Panc1 (cell line): ENCODE measurements at regions not wholly inside any gene's neighbourhood (a gene's known extent, or its start where the extent isn't known, plus 50 kb on each side); places are given as distances from the start of the nearest gene placed in this dataset.
A peak's percentile ranks its signal among the peaks of the same experiment; 100 is the strongest.

Experiments used
- ATAC-seq: fragments of 200-7000 bp; cut with Tn5 transposase; 2 replicates; pipeline ENCODE4 v1.9.1; 2020; ENCODE audit warnings: mild to moderate bottlenecking, moderate library complexity
- BruUV-seq: library from RNA; stranded (reverse); fragments of 400-500 nt; replicated peaks from 2 replicates; lab custom pipeline; 2021; lab: Mats Ljungman, UMichigan
- CTCF ChIA-PET: fragments of 300-600 bp; sonication (Branson Sonifier 250); formaldehyde crosslinking; loops from one replicate; lab custom pipeline; 2022; ENCODE audit warnings: antibody characterized with exemption; lab: Charles Lee
- POLR2A ChIA-PET: fragments of 300-600 bp; sonication (Branson Sonifier 250); formaldehyde crosslinking; loops from one replicate; lab custom pipeline; 2022; ENCODE audit warnings: antibody characterized with exemption; lab: Charles Lee
- DNase-seq: peaks from one replicate; pipeline ENCODE4 v3.0.0-alpha.2; 2010; ENCODE audit warnings: low read depth, low spot score
- H3K27ac ChIP-seq: 2 replicates; pipeline ENCODE4 v1.5.1; 2011; ENCODE audit warnings: mild to moderate bottlenecking, low read length, inconsistent platforms
- H3K27me3 ChIP-seq: fragments of 200-500 bp; sonication (Bioruptor generic); 2 replicates; pipeline ENCODE4 v1.6.0; 2014; ENCODE audit warnings: low read length, inconsistent platforms; ENCODE audit not compliant: control insufficient read depth, insufficient read depth
- H3K36me3 ChIP-seq: fragments of 200-500 bp; sonication (Bioruptor generic); 2 replicates; pipeline ENCODE4 v1.5.1; 2014; ENCODE audit warnings: inconsistent platforms, mild to moderate bottlenecking, low read length, moderate library complexity; ENCODE audit not compliant: control insufficient read depth, insufficient read depth
- H3K4me1 ChIP-seq: 2 replicates; pipeline ENCODE4 v1.5.1; 2011; ENCODE audit warnings: inconsistent platforms, mild to moderate bottlenecking, low read length, moderate library complexity; ENCODE audit not compliant: control insufficient read depth, insufficient read depth
- H3K4me3 ChIP-seq, 2 experiments: 2 replicates each; pipeline ENCODE4 v1.5.1; 2011 to 2012; ENCODE audit warnings: low read depth in 2 of 2, low read length in 2 of 2, mild to moderate bottlenecking in 2 of 2, inconsistent platforms in 1 of 2, moderate library complexity in 1 of 2
- H3K9me3 ChIP-seq: fragments of 200-500 bp; sonication (Bioruptor generic); 2 replicates; pipeline ENCODE4 v1.5.1; 2014; ENCODE audit warnings: low read depth, mild to moderate bottlenecking, inconsistent platforms, low read length, moderate library complexity; ENCODE audit not compliant: control insufficient read depth, insufficient read depth
- CTCF ChIP-seq: fragments of 450-650 bp; IDR thresholded peaks from 2 replicates; pipeline ENCODE4 v1.5.1; 2017; ENCODE audit warnings: mild to moderate bottlenecking
- REST ChIP-seq, 2 experiments: IDR thresholded peaks; 2 replicates each; pipeline ENCODE4 v1.6.1; 2011 to 2012; ENCODE audit warnings: low read depth in 2 of 2, control low read depth in 1 of 2, low read length in 1 of 2, mild to moderate bottlenecking in 1 of 2, moderate library complexity in 1 of 2; ENCODE audit not compliant: insufficient read depth in 1 of 2
- SIN3A ChIP-seq: IDR thresholded peaks from 2 replicates; pipeline ENCODE4 v1.6.1; 2012; ENCODE audit warnings: low read depth, mild to moderate bottlenecking, low read length, moderate library complexity, borderline replicate concordance; ENCODE audit not compliant: insufficient read depth
- TCF7L2 ChIP-seq: IDR thresholded peaks from 2 replicates; pipeline ENCODE4 v1.6.1; 2011; ENCODE audit warnings: mild to moderate bottlenecking, low read depth, low read length, inconsistent platforms
- in situ Hi-C: cut with HindIII; loops from 2 replicates; pipeline ENCODE4 v1.10.0; 2016; ENCODE audit warnings: low sequenced_read_pairs, low pct_unique_long_range_greater_than_20kb
- intact Hi-C: fragments of 100-400 bp; cut with micrococcal nuclease; formaldehyde crosslinking; loops from one replicate; pipeline ENCODE4 v1.10.0; 2022; ENCODE audit not compliant: unreplicated experiment

GRCh38 chr1:115179397-115180079 is 90.2 kb upstream of the TSPAN2 start:
- in situ Hi-C loops = no loop called here
- POLR2A ChIA-PET = no interaction called here
- intact Hi-C loops = no loop called here

GRCh38 chr1:115176189-115176588 is 86.9 kb upstream of the TSPAN2 start:
- ChIA-PET POLR2A (no interaction called here), CTCF (no interaction called here)
- Histone ChIP-seq H3K4me1 (no peaks in the 10 kb centered on the region), H3K27ac (no peak overlapping the region), H3K4me3 (no peak overlapping the region), H3K9me3 (no peaks in the 10 kb centered on the region), H3K36me3 (no peaks in the 10 kb centered on the region), H3K27me3 (no peaks in the 10 kb centered on the region)
- BruUV-seq = no TSS peak
- in situ Hi-C loops = no loop called here
- ATAC-seq = no peak
- DNase-seq = no peak
- intact Hi-C loops = no loop called here
- TF ChIP-seq SIN3A (no peak), REST (IDR thresholded peaks at IDR 0.05; ENCODE audit: insufficient read depth in 1 of 2, low read depth in 2 of 2, low read length in 1 of 2) (no peak)

More at GRCh38 chr1:115179397-115180079, 90.2 kb upstream of the TSPAN2 start:
- Histone ChIP-seq H3K4me1 (no peaks in the 10 kb centered on the region), H3K4me3 (no peak overlapping the region), H3K27ac (0 out of 2 replicates have a peak overlapping the region, but pooled peaks have one; percentile 34), H3K27me3 (no peaks in the 10 kb centered on the region), H3K36me3 (no peaks in the 10 kb centered on the region), H3K9me3 (no peaks in the 10 kb centered on the region)
- CTCF ChIA-PET = no interaction called here
- peak; percentile 62; the same call in 1 of the 2 replicates for TF ChIP-seq TCF7L2
- TF ChIP-seq CTCF = no peak
- ATAC-seq (peak; percentile 91), DNase-seq (peak; percentile 18)
- BruUV-seq = no TSS peak

GRCh38 chr1:115175596-115175995 is 86.3 kb upstream of the TSPAN2 start:
- H3K27ac ChIP-seq = no peak overlapping the region
- in situ Hi-C loops = no loop called here

More at GRCh38 chr1:115175596-115175995, 86.3 kb upstream of the TSPAN2 start:
- ChIA-PET POLR2A (interaction anchor here (0.5 kb wide), 1 partner anchor 76 kb away, joined by 3 read pairs; no protein-coding TSS in a partner anchor), CTCF (no interaction called here)
- ATAC-seq (no peak), DNase-seq (no peak)
- H3K36me3 ChIP-seq = no peaks in the 10 kb centered on the region
- no peaks in the 10 kb centered on the region for H3K4me1 ChIP-seq
- intact Hi-C loops = no loop called here
- H3K27me3 ChIP-seq = no peaks in the 10 kb centered on the region
- TF ChIP-seq CTCF = no peak
- TF ChIP-seq REST (IDR thresholded peaks at IDR 0.05; ENCODE audit: insufficient read depth in 1 of 2, low read depth in 2 of 2, low read length in 1 of 2) = no peak
- TF ChIP-seq TCF7L2 = no peak
- no peak overlapping the region for H3K4me3 ChIP-seq
- no TSS peak for BruUV-seq
- H3K9me3 ChIP-seq = no peaks in the 10 kb centered on the region
